ENCODE measurements at regions not wholly inside any gene's neighbourhood (a gene's known extent, or its start where the extent isn't known, plus 50 kb on each side); places are given as distances from the start of the nearest gene placed in this dataset.

GRCh38 chr2:61710711-61711110, 143.1 kb downstream of the FAM161A start:
- H3K36me3 Mint-ChIP-seq (ENCODE audit: low read depth) = no peaks in the 10 kb centered on the region
- no peaks in the 10 kb centered on the region for H3K27me3 Mint-ChIP-seq (ENCODE audit: low read depth)
- no peak overlapping the region for H3K4me3 Mint-ChIP-seq
- no peak overlapping the region for H3K27ac Mint-ChIP-seq
- peaks cover 3% of the 10 kb centered on the region for H3K4me1 Mint-ChIP-seq (ENCODE audit: low read depth)
- no peaks in the 10 kb centered on the region for H3K9me3 Mint-ChIP-seq

GRCh38 chr2:61707984-61708852, 145.6 kb downstream of the FAM161A start:
- no peaks in the 10 kb centered on the region for H3K27me3 Mint-ChIP-seq (ENCODE audit: low read depth)

GRCh38 chr2:61705625-61706024, 148.2 kb downstream of the FAM161A start:
- Mint-ChIP-seq H3K27me3 (ENCODE audit: low read depth) (no peaks in the 10 kb centered on the region), H3K36me3 (ENCODE audit: low read depth) (no peaks in the 10 kb centered on the region), H3K27ac (no peak overlapping the region), H3K9me3 (no peaks in the 10 kb centered on the region), H3K4me1 (ENCODE audit: low read depth) (peaks cover 3% of the 10 kb centered on the region), H3K4me3 (no peak overlapping the region)

More at GRCh38 chr2:61707984-61708852, 145.6 kb downstream of the FAM161A start:
- peaks cover 3% of the 10 kb centered on the region for H3K4me1 Mint-ChIP-seq (ENCODE audit: low read depth)
- H3K9me3 Mint-ChIP-seq = no peaks in the 10 kb centered on the region
- H3K36me3 Mint-ChIP-seq (ENCODE audit: low read depth) = no peaks in the 10 kb centered on the region
- no peak overlapping the region for H3K27ac Mint-ChIP-seq
- H3K4me3 Mint-ChIP-seq = no peak overlapping the region

GRCh38 chr2:61704364-61704763, 149.5 kb downstream of the FAM161A start:
- H3K27me3 Mint-ChIP-seq (ENCODE audit: low read depth) = no peaks in the 10 kb centered on the region
- peaks cover 3% of the 10 kb centered on the region for H3K4me1 Mint-ChIP-seq (ENCODE audit: low read depth)
- no peaks in the 10 kb centered on the region for H3K36me3 Mint-ChIP-seq (ENCODE audit: low read depth)
- no peak overlapping the region for H3K27ac Mint-ChIP-seq
- no peaks in the 10 kb centered on the region for H3K9me3 Mint-ChIP-seq
- no peak overlapping the region for H3K4me3 Mint-ChIP-seq

GRCh38 chr2:61702088-61702467, 151.8 kb downstream of the FAM161A start:
- no peaks in the 10 kb centered on the region for H3K36me3 Mint-ChIP-seq (ENCODE audit: low read depth)
- H3K27me3 Mint-ChIP-seq (ENCODE audit: low read depth) = no peaks in the 10 kb centered on the region
- no peaks in the 10 kb centered on the region for H3K9me3 Mint-ChIP-seq
- no peak overlapping the region for H3K27ac Mint-ChIP-seq
- H3K4me1 Mint-ChIP-seq (ENCODE audit: low read depth) = no peaks in the 10 kb centered on the region
- no peak overlapping the region for H3K4me3 Mint-ChIP-seq

- Mint-ChIP-seq H3K36me3 (ENCODE audit: low read depth) (no peaks in the 10 kb centered on the region), H3K4me1 (ENCODE audit: low read depth) (no peaks in the 10 kb centered on the region), H3K4me3 (no peak overlapping the region), H3K9me3 (no peaks in the 10 kb centered on the region), H3K27me3 (ENCODE audit: low read depth) (no peaks in the 10 kb centered on the region), H3K27ac (no peak overlapping the region)
Observed at GRCh38 chr2:61700464-61700863, 153.4 kb downstream of the FAM161A start.

GRCh38 chr2:61694312-61695274, 156.4 kb upstream of the XPO1 start:
- Mint-ChIP-seq H3K27me3 (ENCODE audit: low read depth) (no peaks in the 10 kb centered on the region), H3K4me1 (ENCODE audit: low read depth) (peaks cover 11% of the 10 kb centered on the region), H3K27ac (peak overlapping the region; percentile 79), H3K9me3 (no peaks in the 10 kb centered on the region), H3K36me3 (ENCODE audit: low read depth) (no peaks in the 10 kb centered on the region), H3K4me3 (peak overlapping the region; percentile 83)

GRCh38 chr2:61693744-61694143, 155.6 kb upstream of the XPO1 start:
- Mint-ChIP-seq H3K4me1 (ENCODE audit: low read depth) (peaks cover 13% of the 10 kb centered on the region), H3K27ac (no peak overlapping the region), H3K4me3 (peak overlapping the region; percentile 83), H3K9me3 (no peaks in the 10 kb centered on the region), H3K36me3 (ENCODE audit: low read depth) (no peaks in the 10 kb centered on the region), H3K27me3 (ENCODE audit: low read depth) (no peaks in the 10 kb centered on the region)

GRCh38 chr2:61690078-61690596, 152.0 kb upstream of the XPO1 start:
- Mint-ChIP-seq H3K9me3 (no peaks in the 10 kb centered on the region), H3K27ac (no peak overlapping the region), H3K4me3 (no peak overlapping the region), H3K4me1 (ENCODE audit: low read depth) (peaks cover 13% of the 10 kb centered on the region), H3K36me3 (ENCODE audit: low read depth) (no peaks in the 10 kb centered on the region), H3K27me3 (ENCODE audit: low read depth) (no peaks in the 10 kb centered on the region)

- H3K4me1 Mint-ChIP-seq (ENCODE audit: low read depth) = peaks cover 13% of the 10 kb centered on the region
- no peaks in the 10 kb centered on the region for H3K9me3 Mint-ChIP-seq
- no peaks in the 10 kb centered on the region for H3K36me3 Mint-ChIP-seq (ENCODE audit: low read depth)
- H3K27ac Mint-ChIP-seq = no peak overlapping the region
- H3K27me3 Mint-ChIP-seq (ENCODE audit: low read depth) = no peaks in the 10 kb centered on the region
- H3K4me3 Mint-ChIP-seq = no peak overlapping the region
Observed at GRCh38 chr2:61689568-61689967, 151.4 kb upstream of the XPO1 start.

- H3K27me3 Mint-ChIP-seq (ENCODE audit: low read depth) = peaks cover 3% of the 10 kb centered on the region
- H3K36me3 Mint-ChIP-seq (ENCODE audit: low read depth) = no peaks in the 10 kb centered on the region
- no peaks in the 10 kb centered on the region for H3K9me3 Mint-ChIP-seq
- H3K4me3 Mint-ChIP-seq = no peak overlapping the region
- H3K4me1 Mint-ChIP-seq (ENCODE audit: low read depth) = peaks cover 5% of the 10 kb centered on the region
- no peak overlapping the region for H3K27ac Mint-ChIP-seq
Observed at GRCh38 chr2:61688369-61689334, 150.5 kb upstream of the XPO1 start.

- Mint-ChIP-seq H3K4me1 (ENCODE audit: low read depth) (no peaks in the 10 kb centered on the region), H3K9me3 (peaks cover 25% of the 10 kb centered on the region), H3K27ac (no peak overlapping the region), H3K36me3 (ENCODE audit: low read depth) (peaks cover 10% of the 10 kb centered on the region), H3K27me3 (ENCODE audit: low read depth) (peaks cover 13% of the 10 kb centered on the region), H3K4me3 (no peak overlapping the region)
Observed at GRCh38 chr2:61679096-61679495, 140.9 kb upstream of the XPO1 start.

- peaks cover 9% of the 10 kb centered on the region for H3K27me3 Mint-ChIP-seq (ENCODE audit: low read depth)
- H3K27ac Mint-ChIP-seq = no peak overlapping the region
- H3K4me1 Mint-ChIP-seq (ENCODE audit: low read depth) = no peaks in the 10 kb centered on the region
- H3K4me3 Mint-ChIP-seq = no peak overlapping the region
- H3K9me3 Mint-ChIP-seq = peaks cover 26% of the 10 kb centered on the region
- H3K36me3 Mint-ChIP-seq (ENCODE audit: low read depth) = peaks cover 11% of the 10 kb centered on the region
Observed at GRCh38 chr2:61677942-61678341, 139.8 kb upstream of the XPO1 start.

GRCh38 chr2:61677306-61677705, 139.2 kb upstream of the XPO1 start:
- H3K4me1 Mint-ChIP-seq (ENCODE audit: low read depth) = no peaks in the 10 kb centered on the region
- no peak overlapping the region for H3K27ac Mint-ChIP-seq
- H3K9me3 Mint-ChIP-seq = peaks cover 26% of the 10 kb centered on the region
- H3K4me3 Mint-ChIP-seq = no peak overlapping the region
- peaks cover 11% of the 10 kb centered on the region for H3K36me3 Mint-ChIP-seq (ENCODE audit: low read depth)
- peaks cover 9% of the 10 kb centered on the region for H3K27me3 Mint-ChIP-seq (ENCODE audit: low read depth)
